Mesenchymal stem cell (in vitro differentiated cells and primary cell): ENCODE measurements at regions not wholly inside any gene's neighbourhood (a gene's known extent, or its start where the extent isn't known, plus 50 kb on each side); places are given as distances from the start of the nearest gene placed in this dataset.

Experiments
- DNase-seq: peaks from one replicate; pipeline ENCODE4 v3.0.0-alpha.2; 2013
- H2AFZ ChIP-seq: one replicate; pipeline ENCODE4 v1.6.1; 2013; ENCODE audit warnings: low read depth, mild to moderate bottlenecking, control low read depth, inconsistent platforms, low read length, moderate library complexity
- H2AK5ac ChIP-seq: 2 replicates; pipeline ENCODE4 v1.6.1; 2013; ENCODE audit warnings: low read length, moderate library complexity, mild to moderate bottlenecking, inconsistent platforms; ENCODE audit not compliant: severe bottlenecking
- H2BK120ac ChIP-seq: one replicate; pipeline ENCODE4 v1.6.1; 2013; ENCODE audit warnings: low read depth, mild to moderate bottlenecking, inconsistent platforms, low read length, moderate library complexity
- H2BK12ac ChIP-seq, 2 experiments: one replicate each; pipeline ENCODE4 v1.6.1; 2013; ENCODE audit warnings: inconsistent platforms in 2 of 2, low read length in 2 of 2, mild to moderate bottlenecking in 2 of 2, moderate library complexity in 2 of 2, control low read depth in 1 of 2
- H2BK15ac ChIP-seq: one replicate; pipeline ENCODE4 v1.6.1; 2013; ENCODE audit warnings: mild to moderate bottlenecking, low read depth, inconsistent platforms; ENCODE audit not compliant: poor library complexity, severe bottlenecking
- H2BK5ac ChIP-seq: 2 replicates; pipeline ENCODE4 v1.6.1; 2013; ENCODE audit warnings: low read depth, mild to moderate bottlenecking, low read length, control low read depth, inconsistent platforms; ENCODE audit not compliant: poor library complexity, severe bottlenecking
- H3K14ac ChIP-seq, 2 experiments: one replicate each; pipeline ENCODE4 v1.6.1; 2013; ENCODE audit warnings: inconsistent platforms in 2 of 2, low read length in 2 of 2, control low read depth in 1 of 2, mild to moderate bottlenecking in 1 of 2, moderate library complexity in 1 of 2
- H3K18ac ChIP-seq, 2 experiments: one replicate each; pipeline ENCODE4 v1.6.1; 2013; ENCODE audit warnings: inconsistent platforms in 2 of 2, low read length in 2 of 2, control low read depth in 1 of 2, low read depth in 1 of 2, mild to moderate bottlenecking in 1 of 2
- H3K23ac ChIP-seq, 2 experiments: one replicate each; pipeline ENCODE4 v1.6.1; 2013; ENCODE audit warnings: inconsistent platforms in 2 of 2, low read length in 2 of 2, mild to moderate bottlenecking in 2 of 2, moderate library complexity in 2 of 2, control low read depth in 1 of 2
- H3K27ac ChIP-seq: 2 replicates; pipeline ENCODE4 v1.5.1; 2013; ENCODE audit warnings: mild to moderate bottlenecking, moderate library complexity, low read length, control low read depth, inconsistent platforms; ENCODE audit not compliant: poor library complexity, severe bottlenecking
- H3K27me3 ChIP-seq, 2 experiments: 2 replicates each; pipeline versions ENCODE4 v1.6.1 to v1.7.0; 2013; ENCODE audit warnings: low read length in 2 of 2, mild to moderate bottlenecking in 2 of 2, moderate library complexity in 2 of 2, control low read depth in 1 of 2, inconsistent platforms in 1 of 2; ENCODE audit not compliant: control insufficient read depth in 1 of 2, insufficient read depth in 1 of 2
- H3K36me3 ChIP-seq, 2 experiments: 2 replicates each; pipeline versions ENCODE4 v1.6.1 to v1.7.0; 2013; ENCODE audit warnings: low read length in 2 of 2, control low read depth in 1 of 2, inconsistent platforms in 1 of 2, low read depth in 1 of 2, mild to moderate bottlenecking in 1 of 2; ENCODE audit not compliant: insufficient read depth in 2 of 2, control insufficient read depth in 1 of 2
- H3K4ac ChIP-seq, 2 experiments: one replicate each; pipeline ENCODE4 v1.6.1; 2013; ENCODE audit warnings: inconsistent platforms in 2 of 2, low read length in 2 of 2, mild to moderate bottlenecking in 2 of 2, moderate library complexity in 2 of 2, control low read depth in 1 of 2, low read depth in 1 of 2
- H3K4me1 ChIP-seq: 2 replicates; pipeline ENCODE4 v1.6.1; 2013; ENCODE audit warnings: low read depth, low read length, control low read depth; ENCODE audit not compliant: control insufficient read depth, insufficient read depth
- H3K4me2 ChIP-seq: 2 replicates; pipeline ENCODE4 v1.6.1; 2013; ENCODE audit warnings: low read length, mild to moderate bottlenecking, inconsistent platforms; ENCODE audit not compliant: poor library complexity, severe bottlenecking
- H3K4me3 ChIP-seq, 2 experiments: 2 replicates each; pipeline versions ENCODE4 v1.5.1 to v1.7.0; 2013; ENCODE audit warnings: low read length in 2 of 2, mild to moderate bottlenecking in 2 of 2, control low read depth in 1 of 2, low read depth in 1 of 2; ENCODE audit not compliant: insufficient read depth in 1 of 2
- H3K79me1 ChIP-seq: replicated peaks from 2 replicates; pipeline ENCODE4 v1.6.1; 2013; ENCODE audit warnings: mild to moderate bottlenecking, control low read depth, low read length, inconsistent platforms; ENCODE audit not compliant: poor library complexity, severe bottlenecking
- H3K9ac ChIP-seq: 2 replicates; pipeline ENCODE4 v1.7.0; 2013; ENCODE audit warnings: mild to moderate bottlenecking, low read length, moderate library complexity
- H3K9me3 ChIP-seq: 2 replicates; pipeline ENCODE4 v1.7.0; 2013; ENCODE audit warnings: mild to moderate bottlenecking, low read length; ENCODE audit not compliant: control insufficient read depth
- H4K8ac ChIP-seq: one replicate; pipeline ENCODE4 v1.6.1; 2013; ENCODE audit warnings: inconsistent platforms, mild to moderate bottlenecking, low read length, moderate library complexity
- H4K91ac ChIP-seq: one replicate; pipeline ENCODE4 v1.6.1; 2013; ENCODE audit warnings: mild to moderate bottlenecking, low read length, inconsistent platforms
- WGBS: methylation state at CpG from one replicate; pipeline ENCODE4 v1.1.7; 2013; ENCODE audit warnings: mixed read lengths; 5-methylcytosine and 5-hydroxymethylcytosine counted together

- no peaks in the 10 kb centered on the region for H3K27me3 ChIP-seq
- no peaks in the 10 kb centered on the region for H3K9me3 ChIP-seq
- H3K36me3 ChIP-seq, result no peaks in the 10 kb centered on the region
- no peak overlapping the region for H2AFZ ChIP-seq
- no peak overlapping the region for H3K27ac ChIP-seq
- no peak overlapping the region for H2BK12ac ChIP-seq
- H3K4me3 ChIP-seq, result no peak overlapping the region
- no peak overlapping the region for H3K23ac ChIP-seq
- no peak overlapping the region for H2BK5ac ChIP-seq
- H3K18ac ChIP-seq, result no peak overlapping the region
- H2BK120ac ChIP-seq, result no peak overlapping the region
- no peak overlapping the region for H4K8ac ChIP-seq
- no peak overlapping the region for H3K4ac ChIP-seq
- no peak overlapping the region for H2BK15ac ChIP-seq
- H3K14ac ChIP-seq, result no peak overlapping the region
- H3K79me1 ChIP-seq, result no peaks in the 10 kb centered on the region
- DNase-seq, result no peak
- WGBS, result 50% methylated on average over 1 of the region's 1 CpG
- H4K91ac ChIP-seq, result no peak overlapping the region
- H3K4me2 ChIP-seq, result no peak overlapping the region
- no peaks in the 10 kb centered on the region for H3K4me1 ChIP-seq
- no peak overlapping the region for H2AK5ac ChIP-seq
- no peak overlapping the region for H3K9ac ChIP-seq
These were observed 873.5 kb upstream of the POU3F3 start for GRCh38 chr2:103980401-103980800.

- no peak for DNase-seq
- H2AK5ac ChIP-seq, result no peak overlapping the region
- no peak overlapping the region for H3K23ac ChIP-seq
- H2BK120ac ChIP-seq, result no peak overlapping the region
- no peaks in the 10 kb centered on the region for H3K27me3 ChIP-seq
- no peak overlapping the region for H2BK15ac ChIP-seq
- no peaks in the 10 kb centered on the region for H3K36me3 ChIP-seq
- H2BK12ac ChIP-seq, result no peak overlapping the region
- H3K4me3 ChIP-seq, result no peak overlapping the region
- no peak overlapping the region for H3K27ac ChIP-seq
- H4K8ac ChIP-seq, result no peak overlapping the region
- H3K14ac ChIP-seq, result no peak overlapping the region
- WGBS, result 80% methylated on average over 2 of the region's 3 CpGs
- no peak overlapping the region for H3K4ac ChIP-seq
- H3K9me3 ChIP-seq, result no peaks in the 10 kb centered on the region
- H3K18ac ChIP-seq, result no peak overlapping the region
- H3K4me2 ChIP-seq, result no peak overlapping the region
- no peak overlapping the region for H3K9ac ChIP-seq
- H4K91ac ChIP-seq, result no peak overlapping the region
- no peak overlapping the region for H2BK5ac ChIP-seq
- H3K79me1 ChIP-seq, result no peaks in the 10 kb centered on the region
- H3K4me1 ChIP-seq, result no peaks in the 10 kb centered on the region
- H2AFZ ChIP-seq, result no peak overlapping the region
These were observed 871.2 kb upstream of the POU3F3 start for GRCh38 chr2:103982691-103983090.

GRCh38 chr2:103986001-103986400, 867.9 kb upstream of the POU3F3 start:
- no peak overlapping the region for H2BK15ac ChIP-seq
- H3K9ac ChIP-seq, result no peak overlapping the region
- no peaks in the 10 kb centered on the region for H3K79me1 ChIP-seq
- H4K8ac ChIP-seq, result no peak overlapping the region
- H3K4me1 ChIP-seq, result no peaks in the 10 kb centered on the region
- no peak overlapping the region for H2AFZ ChIP-seq
- H4K91ac ChIP-seq, result no peak overlapping the region
- no peaks in the 10 kb centered on the region for H3K9me3 ChIP-seq
- no peak overlapping the region for H3K4me2 ChIP-seq
- H3K4ac ChIP-seq, result no peak overlapping the region
- no peak overlapping the region for H2AK5ac ChIP-seq
- no peak overlapping the region for H2BK120ac ChIP-seq
- no peak overlapping the region for H3K23ac ChIP-seq
- H3K14ac ChIP-seq, result no peak overlapping the region
- H3K27ac ChIP-seq, result no peak overlapping the region
- no peak overlapping the region for H2BK5ac ChIP-seq
- DNase-seq, result no peak
- no peaks in the 10 kb centered on the region for H3K36me3 ChIP-seq
- H3K4me3 ChIP-seq, result no peak overlapping the region
- no peak overlapping the region for H3K18ac ChIP-seq
- no peaks in the 10 kb centered on the region for H3K27me3 ChIP-seq
- 73% methylated on average over 4 of the region's 4 CpGs for WGBS
- H2BK12ac ChIP-seq, result no peak overlapping the region

- H2BK12ac ChIP-seq, result no peak overlapping the region
- no peak overlapping the region for H3K4me2 ChIP-seq
- H4K91ac ChIP-seq, result no peak overlapping the region
These were observed 862.3 kb upstream of the POU3F3 start for GRCh38 chr2:103991591-103991990.

More at GRCh38 chr2:103991591-103991990, 862.3 kb upstream of the POU3F3 start:
- no peak overlapping the region for H3K14ac ChIP-seq
- H3K9me3 ChIP-seq, result no peaks in the 10 kb centered on the region
- H3K79me1 ChIP-seq, result no peaks in the 10 kb centered on the region
- no peak overlapping the region for H3K27ac ChIP-seq
- H2BK120ac ChIP-seq, result no peak overlapping the region
- H3K4me1 ChIP-seq, result no peaks in the 10 kb centered on the region
- DNase-seq, result no peak
- H2BK5ac ChIP-seq, result no peak overlapping the region
- no peaks in the 10 kb centered on the region for H3K27me3 ChIP-seq
- 56% methylated on average over 2 of the region's 2 CpGs for WGBS
- H3K23ac ChIP-seq, result no peak overlapping the region
- H3K18ac ChIP-seq, result no peak overlapping the region
- no peak overlapping the region for H3K4me3 ChIP-seq
- no peak overlapping the region for H3K9ac ChIP-seq
- H2BK15ac ChIP-seq, result no peak overlapping the region
- no peak overlapping the region for H2AFZ ChIP-seq
- no peak overlapping the region for H3K4ac ChIP-seq
- no peak overlapping the region for H2AK5ac ChIP-seq
- no peak overlapping the region for H4K8ac ChIP-seq
- no peaks in the 10 kb centered on the region for H3K36me3 ChIP-seq
